ENCODE measurements at regions not wholly inside any gene's neighbourhood (a gene's known extent, or its start where the extent isn't known, plus 50 kb on each side); places are given as distances from the start of the nearest gene placed in this dataset.

DNA sequence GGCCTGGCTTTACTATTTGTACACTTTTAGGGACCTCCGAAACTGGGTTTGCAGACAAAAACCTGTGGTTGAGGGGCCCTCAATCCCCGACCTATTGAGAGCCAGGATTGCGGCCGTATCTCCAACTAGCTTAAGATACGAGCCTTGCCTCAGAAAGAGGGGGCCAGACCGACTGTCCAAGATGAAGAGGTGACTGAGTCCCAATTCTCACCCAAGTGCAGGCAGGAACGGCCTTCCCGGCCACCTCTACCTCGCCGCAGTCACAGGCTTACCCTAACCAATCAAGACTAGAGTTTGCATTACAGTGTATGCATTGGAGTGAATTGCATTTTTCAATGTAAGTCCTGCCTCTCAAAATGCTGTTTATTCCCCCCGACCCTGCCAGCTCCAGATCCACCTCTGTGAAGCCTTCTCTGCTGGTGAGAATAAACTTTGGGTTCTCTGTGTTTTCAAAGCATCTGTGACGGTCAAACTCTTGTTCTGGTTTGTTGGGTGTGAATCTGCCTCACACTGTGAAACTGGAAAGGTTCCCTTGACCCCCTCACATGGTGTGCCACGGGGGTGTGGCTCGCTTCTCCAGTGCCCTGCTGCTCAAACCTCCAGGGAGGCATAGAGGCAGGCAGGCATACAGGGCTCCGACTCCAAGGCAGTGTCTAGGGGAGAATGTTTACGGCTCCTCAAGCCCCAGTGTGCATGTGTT lies 62.2 kb upstream of the WLS start:
- Histone ChIP-seq H3K9ac (ENCODE audit: low read length) (no peak overlapping the region), H3K79me2 (ENCODE audit: insufficient read depth, low read length) (no peaks in the 10 kb centered on the region), H3K36me3 (ENCODE audit: low read length) (no peaks in the 10 kb centered on the region), H3K4me2 (ENCODE audit: low read depth, low read length, poor library complexity, severe bottlenecking) (no peak overlapping the region), H3K27me3 (ENCODE audit: low read length) (no peaks in the 10 kb centered on the region), H3F3A (ENCODE audit: insufficient read depth) (no peaks in the 10 kb centered on the region), H3K9me3 (ENCODE audit: insufficient read depth, low read length) (no peaks in the 10 kb centered on the region), H3K27ac (ENCODE audit: low read depth, low read length) (no peak overlapping the region), H4K20me1 (ENCODE audit: low read depth, low read length) (no peaks in the 10 kb centered on the region), H3K4me3 (ENCODE audit: insufficient read depth, low read length, poor library complexity, severe bottlenecking) (no peak overlapping the region), H3K9me2 (replicated peaks; ENCODE audit: insufficient read depth, low read length) (no peaks in the 10 kb centered on the region), H2AFZ (ENCODE audit: low read depth, low read length, severe bottlenecking) (no peak overlapping the region)
- no peak for TF ChIP-seq EZH2phosphoT487 (conservative IDR thresholded peaks at IDR 0.05; ENCODE audit: low read length)
- TF ChIP-seq, protein P1, sequence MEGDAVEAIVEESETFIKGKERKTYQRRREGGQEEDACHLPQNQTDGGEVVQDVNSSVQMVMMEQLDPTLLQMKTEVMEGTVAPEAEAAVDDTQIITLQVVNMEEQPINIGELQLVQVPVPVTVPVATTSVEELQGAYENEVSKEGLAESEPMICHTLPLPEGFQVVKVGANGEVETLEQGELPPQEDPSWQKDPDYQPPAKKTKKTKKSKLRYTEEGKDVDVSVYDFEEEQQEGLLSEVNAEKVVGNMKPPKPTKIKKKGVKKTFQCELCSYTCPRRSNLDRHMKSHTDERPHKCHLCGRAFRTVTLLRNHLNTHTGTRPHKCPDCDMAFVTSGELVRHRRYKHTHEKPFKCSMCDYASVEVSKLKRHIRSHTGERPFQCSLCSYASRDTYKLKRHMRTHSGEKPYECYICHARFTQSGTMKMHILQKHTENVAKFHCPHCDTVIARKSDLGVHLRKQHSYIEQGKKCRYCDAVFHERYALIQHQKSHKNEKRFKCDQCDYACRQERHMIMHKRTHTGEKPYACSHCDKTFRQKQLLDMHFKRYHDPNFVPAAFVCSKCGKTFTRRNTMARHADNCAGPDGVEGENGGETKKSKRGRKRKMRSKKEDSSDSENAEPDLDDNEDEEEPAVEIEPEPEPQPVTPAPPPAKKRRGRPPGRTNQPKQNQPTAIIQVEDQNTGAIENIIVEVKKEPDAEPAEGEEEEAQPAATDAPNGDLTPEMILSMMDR (IDR thresholded peaks at IDR 0.05; ENCODE audit: insufficient read depth, low read length, poor library complexity, severe bottlenecking): no peak

DNA sequence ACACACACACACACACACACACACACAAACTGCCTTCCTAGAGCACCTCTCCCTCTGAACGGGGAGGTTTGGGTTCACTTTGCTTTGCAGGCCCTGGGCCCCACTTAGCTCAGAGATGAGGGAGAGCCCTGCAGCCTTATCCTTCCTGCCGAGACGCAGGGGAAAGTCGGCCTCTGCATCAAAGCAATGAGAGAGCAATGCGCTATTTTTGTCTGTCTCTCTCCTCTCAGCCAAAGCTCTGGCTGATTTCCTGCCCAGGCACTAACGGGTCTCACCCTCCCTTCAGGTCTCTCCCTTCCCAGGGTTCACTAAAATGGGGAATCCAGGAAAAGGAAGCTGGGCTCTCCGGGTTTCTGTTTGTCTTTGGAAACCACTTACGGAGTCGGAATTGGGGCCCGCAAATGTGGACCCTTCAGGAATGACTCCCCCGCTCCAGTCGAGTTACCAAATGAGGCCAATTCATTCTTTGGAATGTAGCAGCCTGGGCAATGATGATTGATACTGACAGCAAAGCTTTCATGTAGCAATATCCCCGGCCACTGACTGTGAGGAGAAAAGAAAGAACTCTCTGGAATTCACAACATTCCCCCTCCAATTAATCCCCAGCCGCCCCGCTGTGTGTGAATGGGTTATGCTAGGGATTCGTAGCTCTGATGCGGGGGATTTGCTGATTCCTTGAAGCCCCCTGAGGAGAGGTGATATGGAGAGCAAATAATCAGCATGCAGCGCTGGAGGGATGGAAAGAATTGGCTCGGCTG lies 61.5 kb upstream of the WLS start:
- Histone ChIP-seq H3K9me3 (ENCODE audit: insufficient read depth, low read length) (no peaks in the 10 kb centered on the region), H3K9ac (ENCODE audit: low read length) (no peak overlapping the region), H3K4me2 (ENCODE audit: low read depth, low read length, poor library complexity, severe bottlenecking) (no peak overlapping the region), H3K4me3 (ENCODE audit: insufficient read depth, low read length, poor library complexity, severe bottlenecking) (no peak overlapping the region), H3K27me3 (ENCODE audit: low read length) (no peaks in the 10 kb centered on the region), H2AFZ (ENCODE audit: low read depth, low read length, severe bottlenecking) (no peak overlapping the region), H3K9me2 (replicated peaks; ENCODE audit: insufficient read depth, low read length) (no peaks in the 10 kb centered on the region), H3K27ac (ENCODE audit: low read depth, low read length) (no peak overlapping the region), H3F3A (ENCODE audit: insufficient read depth) (no peaks in the 10 kb centered on the region), H3K79me2 (ENCODE audit: insufficient read depth, low read length) (no peaks in the 10 kb centered on the region), H4K20me1 (ENCODE audit: low read depth, low read length) (no peaks in the 10 kb centered on the region), H3K36me3 (ENCODE audit: low read length) (no peaks in the 10 kb centered on the region)
- TF ChIP-seq, protein P1 (IDR thresholded peaks at IDR 0.05; ENCODE audit: insufficient read depth, low read length, poor library complexity, severe bottlenecking): no peak
- no peak for TF ChIP-seq EZH2phosphoT487 (conservative IDR thresholded peaks at IDR 0.05; ENCODE audit: low read length)

DNA sequence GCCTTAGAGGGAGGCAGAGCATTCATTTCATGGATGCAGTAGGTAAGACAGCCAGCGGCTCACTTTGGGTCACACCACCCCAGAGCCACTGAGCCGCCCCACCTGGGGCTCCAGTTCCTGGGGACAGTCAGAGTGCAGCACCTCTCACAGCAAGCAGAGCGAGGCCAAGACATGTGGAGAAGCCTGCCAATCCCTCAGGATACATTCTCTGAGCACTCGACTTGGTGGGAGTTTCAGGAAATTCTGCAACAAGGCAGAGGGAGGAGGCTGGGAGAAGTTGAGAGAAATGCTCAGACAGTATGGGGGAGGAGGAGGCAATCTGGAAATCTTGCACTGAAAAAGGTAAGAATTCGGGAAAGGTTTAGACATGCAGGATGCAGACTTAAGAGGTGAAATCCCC lies 60.8 kb upstream of the WLS start:
- H3K27ac ChIP-seq (ENCODE audit: low read depth, low read length): no peak overlapping the region
- no peak overlapping the region for H2AFZ ChIP-seq (ENCODE audit: low read depth, low read length, severe bottlenecking)
- H3K4me2 ChIP-seq (ENCODE audit: low read depth, low read length, poor library complexity, severe bottlenecking): no peak overlapping the region
- no peaks in the 10 kb centered on the region for H3K9me3 ChIP-seq (ENCODE audit: insufficient read depth, low read length)
- no peaks in the 10 kb centered on the region for H3K36me3 ChIP-seq (ENCODE audit: low read length)
- TF ChIP-seq, protein P1 (IDR thresholded peaks at IDR 0.05; ENCODE audit: insufficient read depth, low read length, poor library complexity, severe bottlenecking): no peak
- no peak for TF ChIP-seq EZH2phosphoT487 (conservative IDR thresholded peaks at IDR 0.05; ENCODE audit: low read length)
- H3K79me2 ChIP-seq (ENCODE audit: insufficient read depth, low read length): no peaks in the 10 kb centered on the region
- no peaks in the 10 kb centered on the region for H3K27me3 ChIP-seq (ENCODE audit: low read length)
- no peaks in the 10 kb centered on the region for H3K9me2 ChIP-seq (replicated peaks; ENCODE audit: insufficient read depth, low read length)
- no peak overlapping the region for H3K4me3 ChIP-seq (ENCODE audit: insufficient read depth, low read length, poor library complexity, severe bottlenecking)
- H3F3A ChIP-seq (ENCODE audit: insufficient read depth): no peaks in the 10 kb centered on the region
- H3K9ac ChIP-seq (ENCODE audit: low read length): no peak overlapping the region
- H4K20me1 ChIP-seq (ENCODE audit: low read depth, low read length): no peaks in the 10 kb centered on the region
